ENCODE measurements at regions not wholly inside any gene's neighbourhood (a gene's known extent, or its start where the extent isn't known, plus 50 kb on each side); places are given as distances from the start of the nearest gene placed in this dataset.

GRCh38 chr1:238998577-238998976, 387.8 kb upstream of the CHRM3 start:
- TF ChIP-seq EZH2 (IDR thresholded peaks at IDR 0.05; ENCODE audit: insufficient read depth, low read length) = no peak
- TF ChIP-seq CTCF (IDR thresholded peaks at IDR 0.05; ENCODE audit: insufficient read depth, low read depth, low read length) = no peak

Data from astrocyte (in vitro differentiated cells and primary cell).